Karpas-422 (cell line): ENCODE measurements at regions not wholly inside any gene's neighbourhood (a gene's known extent, or its start where the extent isn't known, plus 50 kb on each side); places are given as distances from the start of the nearest gene placed in this dataset.

ENCODE experiments used
- DNase-seq: peaks from one replicate; pipeline ENCODE4 v3.0.0-alpha.2; 2015
- H2AFZ ChIP-seq: fragments of 200-600 bp; sonication (generic); 2 replicates; pipeline ENCODE4 v1.6.1; 2014; ENCODE audit warnings: antibody characterized with exemption, low read length, mixed read lengths
- H3K27ac ChIP-seq: fragments of 200-600 bp; sonication (generic); 2 replicates; pipeline ENCODE4 v1.5.1; 2014; ENCODE audit warnings: mild to moderate bottlenecking, low read length, moderate library complexity
- H3K27me3 ChIP-seq: fragments of 200-600 bp; sonication (generic); 2 replicates; pipeline ENCODE4 v1.6.1; 2014; ENCODE audit warnings: low read length, mixed read lengths
- H3K36me3 ChIP-seq: fragments of 200-600 bp; sonication (generic); 2 replicates; pipeline ENCODE4 v1.6.1; 2014; ENCODE audit warnings: low read length, mixed read lengths; ENCODE audit not compliant: insufficient read depth
- H3K4me1 ChIP-seq: fragments of 200-600 bp; sonication (generic); 2 replicates; pipeline ENCODE4 v1.6.1; 2014; ENCODE audit warnings: mild to moderate bottlenecking, low read length, mixed read lengths
- H3K4me2 ChIP-seq: fragments of 200-600 bp; sonication (generic); 2 replicates; pipeline ENCODE4 v1.6.1; 2014; ENCODE audit warnings: low read length, low read depth, mild to moderate bottlenecking; ENCODE audit not compliant: poor library complexity, severe bottlenecking
- H3K4me3 ChIP-seq: fragments of 200-600 bp; sonication (generic); 2 replicates; pipeline ENCODE4 v1.5.1; 2014; ENCODE audit warnings: mild to moderate bottlenecking, antibody characterized with exemption, low read length, mixed read lengths
- H3K79me2 ChIP-seq: fragments of 200-600 bp; sonication (generic); 2 replicates; pipeline ENCODE4 v1.6.1; 2014; ENCODE audit warnings: mild to moderate bottlenecking, low read length, mixed read lengths
- H3K9ac ChIP-seq: fragments of 200-600 bp; sonication (generic); 2 replicates; pipeline ENCODE4 v1.6.0; 2014; ENCODE audit warnings: low read length
- H3K9me2 ChIP-seq: fragments of 200-600 bp; sonication (generic), shearing (Covaris generic); replicated peaks from 2 replicates; pipeline ENCODE4 v1.6.0; 2014; ENCODE audit warnings: mild to moderate bottlenecking, low read length, moderate library complexity; ENCODE audit not compliant: insufficient read depth
- H3K9me3 ChIP-seq: fragments of 300-700, 200-600 bp; sonication (generic); 2 replicates; pipeline ENCODE4 v1.6.1; 2014; ENCODE audit warnings: low read length, mixed read lengths
- H4K20me1 ChIP-seq: fragments of 200-600 bp; sonication (generic); 2 replicates; pipeline ENCODE4 v1.6.1; 2014; ENCODE audit warnings: mild to moderate bottlenecking, antibody characterized with exemption, low read length, low read depth; ENCODE audit not compliant: insufficient read depth

DNA sequence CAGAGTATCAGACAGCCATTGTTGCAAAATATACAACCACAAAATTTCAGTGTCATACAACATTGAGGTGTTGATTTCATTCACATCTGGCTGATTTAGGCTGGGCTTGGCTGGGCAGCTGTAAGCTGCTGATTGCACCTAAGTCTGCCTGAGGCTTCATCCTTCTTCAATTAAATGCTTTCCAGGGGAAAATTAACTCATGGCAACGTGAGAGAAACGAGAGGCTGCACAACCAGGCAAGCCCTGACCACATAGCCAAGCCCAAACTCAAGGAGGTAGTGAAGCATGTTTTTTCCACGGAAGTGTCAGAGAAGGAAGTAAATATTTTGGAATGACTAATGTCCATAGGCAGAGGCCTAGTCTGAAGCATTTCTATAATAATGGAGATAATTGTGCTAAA lies 273.8 kb upstream of the ZC3H12C start:
- no peaks in the 10 kb centered on the region for H3K79me2 ChIP-seq
- no peaks in the 10 kb centered on the region for H3K4me1 ChIP-seq
- H3K4me3 ChIP-seq = no peak overlapping the region
- H2AFZ ChIP-seq = no peak overlapping the region
- no peak overlapping the region for H3K27ac ChIP-seq
- H3K9ac ChIP-seq = no peak overlapping the region
- H4K20me1 ChIP-seq = no peaks in the 10 kb centered on the region
- H3K27me3 ChIP-seq = peaks cover 3% of the 10 kb centered on the region; the same call in 1 of the 2 replicates
- no peaks in the 10 kb centered on the region for H3K9me3 ChIP-seq
- no peak for DNase-seq
- H3K4me2 ChIP-seq = no peak overlapping the region
- H3K36me3 ChIP-seq = no peaks in the 10 kb centered on the region
- no peaks in the 10 kb centered on the region for H3K9me2 ChIP-seq

GRCh38 chr11:109821511-109821910 lies 271.7 kb upstream of the ZC3H12C start:
- Histone ChIP-seq H2AFZ (no peak overlapping the region), H3K9me3 (no peaks in the 10 kb centered on the region), H3K36me3 (no peaks in the 10 kb centered on the region), H4K20me1 (no peaks in the 10 kb centered on the region), H3K27me3 (peaks cover 3% of the 10 kb centered on the region; the same call in 1 of the 2 replicates), H3K4me1 (no peaks in the 10 kb centered on the region), H3K79me2 (no peaks in the 10 kb centered on the region), H3K4me2 (no peak overlapping the region), H3K27ac (no peak overlapping the region), H3K4me3 (no peak overlapping the region), H3K9ac (no peak overlapping the region), H3K9me2 (no peaks in the 10 kb centered on the region)
- DNase-seq = no peak

GRCh38 chr11:109822436-109823102 lies 270.6 kb upstream of the ZC3H12C start:
- no peak for DNase-seq
- H3K27me3 ChIP-seq = peaks cover 3% of the 10 kb centered on the region; the same call in 1 of the 2 replicates
- H3K9ac ChIP-seq = no peak overlapping the region
- no peak overlapping the region for H3K4me3 ChIP-seq
- H3K9me3 ChIP-seq = no peaks in the 10 kb centered on the region
- H3K4me2 ChIP-seq = no peak overlapping the region
- no peaks in the 10 kb centered on the region for H3K36me3 ChIP-seq
- no peak overlapping the region for H3K27ac ChIP-seq
- H3K79me2 ChIP-seq = no peaks in the 10 kb centered on the region
- H4K20me1 ChIP-seq = no peaks in the 10 kb centered on the region
- H3K4me1 ChIP-seq = no peaks in the 10 kb centered on the region
- H3K9me2 ChIP-seq = no peaks in the 10 kb centered on the region
- H2AFZ ChIP-seq = no peak overlapping the region

DNA sequence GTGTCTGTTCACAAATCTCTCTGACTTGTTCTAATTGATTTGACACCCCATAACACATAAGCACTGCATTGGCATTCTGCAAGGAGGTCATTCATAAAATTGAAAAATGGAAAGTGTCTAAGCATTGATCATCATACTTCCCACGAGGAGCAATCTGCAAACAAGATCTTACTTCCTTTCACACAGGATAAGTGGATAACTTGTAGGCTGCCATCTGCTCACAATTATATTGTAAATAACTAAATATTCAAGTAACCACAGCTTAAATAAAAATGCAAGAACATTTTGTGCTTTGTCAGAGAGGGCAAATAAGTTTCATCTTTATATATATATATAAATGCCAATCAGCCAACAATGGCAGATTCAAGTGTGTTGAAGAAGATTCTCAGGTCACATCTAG lies 264.8 kb upstream of the ZC3H12C start:
- Histone ChIP-seq H3K4me3 (no peak overlapping the region), H3K4me2 (no peak overlapping the region), H3K9me3 (peaks cover 3% of the 10 kb centered on the region; the same call in 1 of the 2 replicates), H3K27ac (no peak overlapping the region), H3K79me2 (no peaks in the 10 kb centered on the region), H2AFZ (no peak overlapping the region), H3K9me2 (no peaks in the 10 kb centered on the region), H3K4me1 (no peaks in the 10 kb centered on the region), H4K20me1 (no peaks in the 10 kb centered on the region), H3K9ac (no peak overlapping the region), H3K36me3 (no peaks in the 10 kb centered on the region), H3K27me3 (no peaks in the 10 kb centered on the region)
- DNase-seq = no peak

DNA sequence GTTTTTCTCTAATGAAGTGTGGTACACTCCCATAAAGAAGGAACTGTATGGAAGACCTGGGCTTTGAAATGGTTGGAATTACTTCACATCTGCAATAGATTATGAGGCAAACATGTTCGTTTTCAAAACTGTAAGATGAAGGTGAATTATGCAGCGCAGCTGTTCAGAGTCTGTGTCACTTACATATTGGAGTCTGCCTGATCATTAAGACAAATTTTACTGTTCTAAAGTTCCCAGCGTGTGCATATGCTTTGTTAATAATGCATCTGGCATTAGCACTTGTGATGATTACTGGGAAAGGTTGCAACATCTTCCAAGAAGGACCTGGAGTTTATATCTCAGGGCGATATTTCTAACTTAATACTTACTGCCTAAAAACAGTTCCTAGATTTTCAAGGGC lies 255.2 kb upstream of the ZC3H12C start:
- H3K79me2 ChIP-seq = no peaks in the 10 kb centered on the region
- no peak overlapping the region for H3K27ac ChIP-seq
- no peak overlapping the region for H3K4me2 ChIP-seq
- H3K9me2 ChIP-seq = no peaks in the 10 kb centered on the region
- H3K9ac ChIP-seq = no peak overlapping the region
- no peaks in the 10 kb centered on the region for H3K36me3 ChIP-seq
- no peaks in the 10 kb centered on the region for H4K20me1 ChIP-seq
- no peak for DNase-seq
- no peaks in the 10 kb centered on the region for H3K27me3 ChIP-seq
- no peaks in the 10 kb centered on the region for H3K9me3 ChIP-seq
- H2AFZ ChIP-seq = no peak overlapping the region
- no peaks in the 10 kb centered on the region for H3K4me1 ChIP-seq
- H3K4me3 ChIP-seq = no peak overlapping the region

DNA sequence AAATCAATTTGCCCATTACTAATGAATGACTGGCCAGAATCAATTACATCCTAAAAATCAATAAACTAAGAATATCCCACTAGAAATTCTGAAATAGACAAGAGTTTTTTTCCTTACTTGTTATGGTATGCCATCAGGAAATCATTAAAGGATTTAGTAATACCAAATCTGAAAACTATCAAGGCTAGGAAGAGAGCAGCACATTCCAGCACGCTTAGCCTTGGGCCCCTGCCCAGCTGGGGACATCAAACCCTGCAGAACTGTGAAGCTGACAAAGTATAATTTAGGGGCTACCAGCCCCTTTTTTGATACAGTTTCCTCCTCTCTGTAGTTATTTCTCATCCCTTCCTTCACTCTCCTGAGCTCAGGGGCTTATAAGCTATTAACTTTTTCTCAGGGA lies 247.8 kb upstream of the ZC3H12C start:
- H3K4me1 ChIP-seq = no peaks in the 10 kb centered on the region
- no peaks in the 10 kb centered on the region for H3K27me3 ChIP-seq
- H3K36me3 ChIP-seq = no peaks in the 10 kb centered on the region
- H3K9me2 ChIP-seq = no peaks in the 10 kb centered on the region
- no peaks in the 10 kb centered on the region for H3K79me2 ChIP-seq
- DNase-seq = no peak
- H3K9me3 ChIP-seq = no peaks in the 10 kb centered on the region
- no peak overlapping the region for H3K27ac ChIP-seq
- no peak overlapping the region for H3K9ac ChIP-seq
- H3K4me2 ChIP-seq = no peak overlapping the region
- no peaks in the 10 kb centered on the region for H4K20me1 ChIP-seq
- H3K4me3 ChIP-seq = no peak overlapping the region
- H2AFZ ChIP-seq = no peak overlapping the region

- no peak overlapping the region for H3K4me2 ChIP-seq
- no peaks in the 10 kb centered on the region for H3K9me2 ChIP-seq
- H3K79me2 ChIP-seq = no peaks in the 10 kb centered on the region
- no peaks in the 10 kb centered on the region for H3K4me1 ChIP-seq
- H3K36me3 ChIP-seq = no peaks in the 10 kb centered on the region
- no peaks in the 10 kb centered on the region for H3K9me3 ChIP-seq
- no peak overlapping the region for H3K27ac ChIP-seq
- no peak overlapping the region for H3K4me3 ChIP-seq
- H3K9ac ChIP-seq = no peak overlapping the region
- DNase-seq = no peak
- H2AFZ ChIP-seq = no peak overlapping the region
- no peaks in the 10 kb centered on the region for H3K27me3 ChIP-seq
- H4K20me1 ChIP-seq = no peaks in the 10 kb centered on the region
These were observed 245.6 kb upstream of the ZC3H12C start for GRCh38 chr11:109847621-109848020.

GRCh38 chr11:109849051-109849450 lies 244.1 kb upstream of the ZC3H12C start:
- Histone ChIP-seq H3K9me2 (no peaks in the 10 kb centered on the region), H3K36me3 (no peaks in the 10 kb centered on the region), H3K27me3 (no peaks in the 10 kb centered on the region), H3K4me2 (no peak overlapping the region), H3K9ac (no peak overlapping the region), H3K4me3 (no peak overlapping the region), H2AFZ (no peak overlapping the region), H3K9me3 (no peaks in the 10 kb centered on the region), H3K27ac (no peak overlapping the region), H4K20me1 (no peaks in the 10 kb centered on the region), H3K4me1 (no peaks in the 10 kb centered on the region), H3K79me2 (no peaks in the 10 kb centered on the region)
- DNase-seq = no peak
